ENCODE measurements at regions not wholly inside any gene's neighbourhood (a gene's known extent, or its start where the extent isn't known, plus 50 kb on each side); places are given as distances from the start of the nearest gene placed in this dataset.

GRCh38 chr7:50962962-50963374, 180.3 kb upstream of the GRB10 start:
- ATAC-seq = no peak
- Mint-ChIP-seq H3K4me1 (ENCODE audit: low read depth) (no peaks in the 10 kb centered on the region), H3K9me3 (ENCODE audit: insufficient read depth) (no peaks in the 10 kb centered on the region), H3K27me3 (ENCODE audit: low read depth) (no peaks in the 10 kb centered on the region), H3K4me3 (no peak overlapping the region), H3K36me3 (ENCODE audit: low read depth) (no peaks in the 10 kb centered on the region), H3K27ac (no peak overlapping the region)
- ChIA-PET CTCF (no interaction called here), POLR2A (no interaction called here)
- no peak for DNase-seq

GRCh38 chr7:50962281-50962883, 179.7 kb upstream of the GRB10 start:
- Mint-ChIP-seq H3K4me3 (no peak overlapping the region), H3K9me3 (ENCODE audit: insufficient read depth) (no peaks in the 10 kb centered on the region), H3K4me1 (ENCODE audit: low read depth) (no peaks in the 10 kb centered on the region), H3K36me3 (ENCODE audit: low read depth) (no peaks in the 10 kb centered on the region), H3K27me3 (ENCODE audit: low read depth) (no peaks in the 10 kb centered on the region), H3K27ac (no peak overlapping the region)
- CTCF ChIA-PET = no interaction called here
- ATAC-seq (no peak), DNase-seq (no peak)
- POLR2A ChIA-PET = no interaction called here

- no peak for DNase-seq
- CTCF ChIA-PET = no interaction called here
- H3K27ac Mint-ChIP-seq = no peak overlapping the region
- no peaks in the 10 kb centered on the region for H3K36me3 Mint-ChIP-seq (ENCODE audit: low read depth)
- no peaks in the 10 kb centered on the region for H3K9me3 Mint-ChIP-seq (ENCODE audit: insufficient read depth)
- POLR2A ChIA-PET = no interaction called here
- H3K27me3 Mint-ChIP-seq (ENCODE audit: low read depth) = peaks cover 2% of the 10 kb centered on the region
- no peak for ATAC-seq
- H3K4me3 Mint-ChIP-seq = no peak overlapping the region
- no peaks in the 10 kb centered on the region for H3K4me1 Mint-ChIP-seq (ENCODE audit: low read depth)
Measured at GRCh38 chr7:50960621-50961310, 178.1 kb upstream of the GRB10 start.

GRCh38 chr7:50959991-50960390, 177.3 kb upstream of the GRB10 start:
- ATAC-seq (no peak), DNase-seq (no peak)
- Mint-ChIP-seq H3K27ac (no peak overlapping the region), H3K4me1 (ENCODE audit: low read depth) (no peaks in the 10 kb centered on the region), H3K4me3 (no peak overlapping the region), H3K36me3 (ENCODE audit: low read depth) (no peaks in the 10 kb centered on the region), H3K27me3 (ENCODE audit: low read depth) (peaks cover 2% of the 10 kb centered on the region), H3K9me3 (ENCODE audit: insufficient read depth) (no peaks in the 10 kb centered on the region)
- ChIA-PET POLR2A (no interaction called here), CTCF (no interaction called here)

- Mint-ChIP-seq H3K36me3 (ENCODE audit: low read depth) (no peaks in the 10 kb centered on the region), H3K9me3 (ENCODE audit: insufficient read depth) (no peaks in the 10 kb centered on the region), H3K4me1 (ENCODE audit: low read depth) (no peaks in the 10 kb centered on the region), H3K27me3 (ENCODE audit: low read depth) (peaks cover 2% of the 10 kb centered on the region), H3K27ac (no peak overlapping the region), H3K4me3 (no peak overlapping the region)
- DNase-seq = no peak
- CTCF ChIA-PET = no interaction called here
- ATAC-seq = no peak
- POLR2A ChIA-PET = no interaction called here
Measured at GRCh38 chr7:50959560-50959959, 176.9 kb upstream of the GRB10 start.

GRCh38 chr7:50957855-50958254, 175.2 kb upstream of the GRB10 start:
- ChIA-PET CTCF (no interaction called here), POLR2A (interaction anchor here (0.6 kb wide), 1 partner anchor 31 kb away, joined by 3 read pairs; no protein-coding TSS in a partner anchor)
- Mint-ChIP-seq H3K27ac (no peak overlapping the region), H3K4me1 (ENCODE audit: low read depth) (peaks cover 5% of the 10 kb centered on the region), H3K4me3 (no peak overlapping the region), H3K27me3 (ENCODE audit: low read depth) (peaks cover 2% of the 10 kb centered on the region), H3K9me3 (ENCODE audit: insufficient read depth) (no peaks in the 10 kb centered on the region), H3K36me3 (ENCODE audit: low read depth) (no peaks in the 10 kb centered on the region)
- DNase-seq (no peak), ATAC-seq (no peak)

- Mint-ChIP-seq H3K27me3 (ENCODE audit: low read depth) (peaks cover 2% of the 10 kb centered on the region), H3K4me3 (no peak overlapping the region), H3K4me1 (ENCODE audit: low read depth) (peaks cover 5% of the 10 kb centered on the region), H3K9me3 (ENCODE audit: insufficient read depth) (no peaks in the 10 kb centered on the region), H3K36me3 (ENCODE audit: low read depth) (no peaks in the 10 kb centered on the region), H3K27ac (no peak overlapping the region)
- POLR2A ChIA-PET = no interaction called here
- CTCF ChIA-PET = no interaction called here
- ATAC-seq (no peak), DNase-seq (no peak)
Measured at GRCh38 chr7:50957431-50957830, 174.7 kb upstream of the GRB10 start.

- peaks cover 5% of the 10 kb centered on the region for H3K4me1 Mint-ChIP-seq (ENCODE audit: low read depth)
- ATAC-seq = no peak
- no peaks in the 10 kb centered on the region for H3K9me3 Mint-ChIP-seq (ENCODE audit: insufficient read depth)
- CTCF ChIA-PET = no interaction called here
- H3K4me3 Mint-ChIP-seq = no peak overlapping the region
- H3K36me3 Mint-ChIP-seq (ENCODE audit: low read depth) = no peaks in the 10 kb centered on the region
- POLR2A ChIA-PET = no interaction called here
- no peak overlapping the region for H3K27ac Mint-ChIP-seq
- H3K27me3 Mint-ChIP-seq (ENCODE audit: low read depth) = peaks cover 2% of the 10 kb centered on the region
- DNase-seq = no peak
Measured at GRCh38 chr7:50956522-50957155, 173.9 kb upstream of the GRB10 start.

- no peak overlapping the region for H3K4me3 Mint-ChIP-seq
- POLR2A ChIA-PET = no interaction called here
- DNase-seq (no peak), ATAC-seq (no peak)
- CTCF ChIA-PET = no interaction called here
- no peaks in the 10 kb centered on the region for H3K36me3 Mint-ChIP-seq (ENCODE audit: low read depth)
- H3K4me1 Mint-ChIP-seq (ENCODE audit: low read depth) = peaks cover 5% of the 10 kb centered on the region
- no peaks in the 10 kb centered on the region for H3K9me3 Mint-ChIP-seq (ENCODE audit: insufficient read depth)
- H3K27me3 Mint-ChIP-seq (ENCODE audit: low read depth) = peaks cover 4% of the 10 kb centered on the region
- no peak overlapping the region for H3K27ac Mint-ChIP-seq
Measured at GRCh38 chr7:50954716-50955115, 172.0 kb upstream of the GRB10 start.

- no peaks in the 10 kb centered on the region for H3K36me3 Mint-ChIP-seq (ENCODE audit: low read depth)
- CTCF ChIA-PET = no interaction called here
- no peak overlapping the region for H3K4me3 Mint-ChIP-seq
- ATAC-seq = no peak
- POLR2A ChIA-PET = no interaction called here
- no peak overlapping the region for H3K27ac Mint-ChIP-seq
- peaks cover 5% of the 10 kb centered on the region for H3K4me1 Mint-ChIP-seq (ENCODE audit: low read depth)
- DNase-seq = no peak
- peaks cover 6% of the 10 kb centered on the region for H3K27me3 Mint-ChIP-seq (ENCODE audit: low read depth)
- no peaks in the 10 kb centered on the region for H3K9me3 Mint-ChIP-seq (ENCODE audit: insufficient read depth)
Measured at GRCh38 chr7:50954245-50954644, 171.5 kb upstream of the GRB10 start.

GRCh38 chr7:50953820-50954219, 171.1 kb upstream of the GRB10 start:
- ChIA-PET CTCF (no interaction called here), POLR2A (no interaction called here)
- H3K4me3 Mint-ChIP-seq = no peak overlapping the region
- ATAC-seq (no peak), DNase-seq (no peak)
- H3K36me3 Mint-ChIP-seq (ENCODE audit: low read depth) = no peaks in the 10 kb centered on the region
- no peaks in the 10 kb centered on the region for H3K9me3 Mint-ChIP-seq (ENCODE audit: insufficient read depth)
- H3K4me1 Mint-ChIP-seq (ENCODE audit: low read depth) = peaks cover 5% of the 10 kb centered on the region
- peaks cover 6% of the 10 kb centered on the region for H3K27me3 Mint-ChIP-seq (ENCODE audit: low read depth)
- H3K27ac Mint-ChIP-seq = no peak overlapping the region

- Mint-ChIP-seq H3K27ac (no peak overlapping the region), H3K4me3 (no peak overlapping the region), H3K36me3 (ENCODE audit: low read depth) (no peaks in the 10 kb centered on the region), H3K4me1 (ENCODE audit: low read depth) (peaks cover 5% of the 10 kb centered on the region), H3K27me3 (ENCODE audit: low read depth) (peaks cover 6% of the 10 kb centered on the region), H3K9me3 (ENCODE audit: insufficient read depth) (no peaks in the 10 kb centered on the region)
- CTCF ChIA-PET = no interaction called here
- ATAC-seq (no peak), DNase-seq (no peak)
- POLR2A ChIA-PET = no interaction called here
Measured at GRCh38 chr7:50953303-50953702, 170.6 kb upstream of the GRB10 start.

GRCh38 chr7:50952544-50952943, 169.8 kb upstream of the GRB10 start:
- H3K4me3 Mint-ChIP-seq = no peak overlapping the region
- POLR2A ChIA-PET = no interaction called here

More at GRCh38 chr7:50952544-50952943, 169.8 kb upstream of the GRB10 start:
- DNase-seq (no peak), ATAC-seq (no peak)
- Mint-ChIP-seq H3K36me3 (ENCODE audit: low read depth) (no peaks in the 10 kb centered on the region), H3K4me1 (ENCODE audit: low read depth) (peaks cover 5% of the 10 kb centered on the region), H3K27ac (no peak overlapping the region), H3K9me3 (ENCODE audit: insufficient read depth) (no peaks in the 10 kb centered on the region), H3K27me3 (ENCODE audit: low read depth) (peaks cover 6% of the 10 kb centered on the region)
- CTCF ChIA-PET = no interaction called here
